Osteoblast (primary cell): ENCODE measurements at regions not wholly inside any gene's neighbourhood (a gene's known extent, or its start where the extent isn't known, plus 50 kb on each side); places are given as distances from the start of the nearest gene placed in this dataset.

ENCODE experiments used
- DNase-seq: peaks from one replicate; pipeline ENCODE4 v3.0.0; 2011; ENCODE audit warnings: low spot score, mixed read lengths; ENCODE audit not compliant: insufficient read length; ENCODE audit errors: missing footprints
- H2AFZ ChIP-seq: 2 replicates; pipeline ENCODE4 v1.6.0; 2011; ENCODE audit warnings: mild to moderate bottlenecking, low read length
- H3K27ac ChIP-seq: 2 replicates; pipeline ENCODE4 v1.5.1; 2011; ENCODE audit warnings: mild to moderate bottlenecking, low read depth, low read length, moderate library complexity
- H3K27me3 ChIP-seq: 2 replicates; pipeline ENCODE4 v1.6.0; 2012; ENCODE audit warnings: mild to moderate bottlenecking, control low read depth, inconsistent platforms, low read length, moderate library complexity; ENCODE audit not compliant: insufficient read depth
- H3K36me3 ChIP-seq: 2 replicates; pipeline ENCODE4 v1.5.1; 2011; ENCODE audit warnings: mild to moderate bottlenecking, low read length, control low read depth, moderate library complexity; ENCODE audit not compliant: insufficient read depth
- H3K4me1 ChIP-seq: 2 replicates; pipeline ENCODE4 v1.5.1; 2011; ENCODE audit warnings: mild to moderate bottlenecking, low read length, control low read depth, moderate library complexity; ENCODE audit not compliant: insufficient read depth
- H3K4me2 ChIP-seq: 2 replicates; pipeline ENCODE4 v1.6.0; 2011; ENCODE audit warnings: mild to moderate bottlenecking, low read length; ENCODE audit not compliant: insufficient read depth
- H3K4me3 ChIP-seq: fragments of 200-600 bp; sonication (generic); 3 replicates; pipeline ENCODE4 v1.5.1; 2012; ENCODE audit warnings: mild to moderate bottlenecking, low read length, inconsistent platforms; ENCODE audit not compliant: insufficient read depth
- H3K79me2 ChIP-seq: 2 replicates; pipeline ENCODE4 v1.6.0; 2012; ENCODE audit warnings: mild to moderate bottlenecking, low read length, control low read depth, inconsistent platforms; ENCODE audit not compliant: insufficient read depth
- H3K9me3 ChIP-seq: 2 replicates; pipeline ENCODE4 v1.5.1; 2011; ENCODE audit warnings: low read depth, low read length, control low read depth
- H4K20me1 ChIP-seq: 2 replicates; pipeline ENCODE4 v1.6.0; 2012; ENCODE audit warnings: mild to moderate bottlenecking, low read length, control low read depth; ENCODE audit not compliant: insufficient read depth
- TF ChIP-seq, protein P1 (sequence below): IDR thresholded peaks from 2 replicates; pipeline ENCODE4 v1.5.1; 2011; ENCODE audit warnings: mild to moderate bottlenecking, low read depth, low read length, moderate library complexity; ENCODE audit errors: extremely low read depth

DNA sequence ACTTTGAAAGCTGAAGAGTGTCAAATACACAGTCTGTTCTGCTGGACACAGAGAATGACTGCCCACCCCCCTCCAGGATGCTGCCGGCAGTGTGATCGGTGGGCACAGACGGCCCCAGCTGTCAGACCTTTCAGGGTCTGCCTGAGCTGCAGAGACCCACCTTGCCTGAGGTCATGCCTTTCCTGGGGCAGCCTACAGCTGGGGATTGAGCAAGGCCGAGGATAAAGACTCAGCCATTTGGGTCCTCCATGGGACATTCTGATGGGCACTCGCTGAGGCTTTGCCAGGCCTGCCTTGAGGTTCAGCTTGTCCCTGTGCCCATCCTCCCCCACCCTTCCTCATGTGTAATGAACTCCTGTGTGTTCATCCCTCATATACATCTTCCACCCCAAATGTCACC is 102.3 kb upstream of the SMAD3 start:
- Histone ChIP-seq H4K20me1 (no peaks in the 10 kb centered on the region), H3K4me2 (no peak overlapping the region), H3K36me3 (no peaks in the 10 kb centered on the region), H3K79me2 (no peaks in the 10 kb centered on the region), H3K4me1 (no peaks in the 10 kb centered on the region), H3K27ac (no peak overlapping the region), H3K4me3 (no peak overlapping the region), H2AFZ (no peak overlapping the region), H3K27me3 (no peaks in the 10 kb centered on the region), H3K9me3 (no peaks in the 10 kb centered on the region)
- DNase-seq, result peak; percentile 21
- TF ChIP-seq, protein P1, sequence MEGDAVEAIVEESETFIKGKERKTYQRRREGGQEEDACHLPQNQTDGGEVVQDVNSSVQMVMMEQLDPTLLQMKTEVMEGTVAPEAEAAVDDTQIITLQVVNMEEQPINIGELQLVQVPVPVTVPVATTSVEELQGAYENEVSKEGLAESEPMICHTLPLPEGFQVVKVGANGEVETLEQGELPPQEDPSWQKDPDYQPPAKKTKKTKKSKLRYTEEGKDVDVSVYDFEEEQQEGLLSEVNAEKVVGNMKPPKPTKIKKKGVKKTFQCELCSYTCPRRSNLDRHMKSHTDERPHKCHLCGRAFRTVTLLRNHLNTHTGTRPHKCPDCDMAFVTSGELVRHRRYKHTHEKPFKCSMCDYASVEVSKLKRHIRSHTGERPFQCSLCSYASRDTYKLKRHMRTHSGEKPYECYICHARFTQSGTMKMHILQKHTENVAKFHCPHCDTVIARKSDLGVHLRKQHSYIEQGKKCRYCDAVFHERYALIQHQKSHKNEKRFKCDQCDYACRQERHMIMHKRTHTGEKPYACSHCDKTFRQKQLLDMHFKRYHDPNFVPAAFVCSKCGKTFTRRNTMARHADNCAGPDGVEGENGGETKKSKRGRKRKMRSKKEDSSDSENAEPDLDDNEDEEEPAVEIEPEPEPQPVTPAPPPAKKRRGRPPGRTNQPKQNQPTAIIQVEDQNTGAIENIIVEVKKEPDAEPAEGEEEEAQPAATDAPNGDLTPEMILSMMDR, result no peak

DNA sequence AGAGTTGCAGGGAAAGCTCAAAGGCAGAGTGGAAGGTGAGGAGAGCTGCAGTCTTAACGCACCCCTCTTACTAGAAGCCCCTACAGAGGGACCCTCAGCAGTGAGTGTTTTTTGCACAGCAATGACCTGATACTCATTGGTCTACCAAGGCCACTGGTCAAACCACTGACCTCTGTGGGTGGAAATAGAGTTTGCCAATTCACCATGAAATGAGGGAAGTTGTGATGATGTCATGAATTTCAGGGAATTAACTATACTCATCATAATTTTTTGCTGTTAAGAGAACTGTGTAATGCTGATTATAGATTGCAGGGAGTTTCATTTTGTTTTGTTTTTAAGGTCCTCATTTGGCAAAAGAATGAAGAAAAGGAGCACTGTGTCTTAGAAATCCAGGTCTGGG is 101.7 kb upstream of the SMAD3 start:
- Histone ChIP-seq H4K20me1 (no peaks in the 10 kb centered on the region), H3K27ac (no peak overlapping the region), H3K4me2 (no peak overlapping the region), H2AFZ (no peak overlapping the region), H3K9me3 (no peaks in the 10 kb centered on the region), H3K27me3 (no peaks in the 10 kb centered on the region), H3K79me2 (no peaks in the 10 kb centered on the region), H3K36me3 (no peaks in the 10 kb centered on the region), H3K4me1 (no peaks in the 10 kb centered on the region), H3K4me3 (no peak overlapping the region)
- TF ChIP-seq, protein P1, result no peak
- peak; percentile 55 for DNase-seq

DNA sequence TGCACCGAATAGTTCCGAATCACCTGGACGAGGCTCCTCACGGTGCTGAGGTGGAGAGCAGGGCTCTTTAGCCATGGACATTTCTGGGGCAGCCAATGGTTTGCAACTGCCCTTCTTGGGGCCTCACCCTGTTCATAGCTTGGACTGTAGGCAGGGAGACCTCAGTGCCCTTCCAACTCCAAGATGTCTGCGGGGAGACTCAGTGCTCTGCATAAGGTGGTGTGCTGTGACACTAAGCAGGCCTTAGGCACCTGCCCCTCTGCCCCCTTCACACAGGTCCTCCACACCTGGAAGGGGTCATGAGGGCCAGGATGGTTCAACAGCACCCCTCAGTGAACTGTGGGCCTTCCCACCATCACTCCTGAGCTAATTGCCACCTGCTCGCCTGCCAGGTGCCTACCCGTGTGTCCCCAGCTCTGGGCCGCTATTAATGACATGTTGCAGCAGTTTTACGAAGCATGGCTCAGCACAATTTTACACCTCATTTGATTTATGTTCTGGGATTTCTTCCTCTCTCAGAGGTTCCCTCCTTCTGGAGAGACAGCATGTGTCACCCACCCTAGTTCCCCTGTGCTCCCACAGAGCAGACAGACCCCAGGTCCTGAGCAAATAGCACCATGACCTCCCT is 101.2 kb upstream of the SMAD3 start:
- Histone ChIP-seq H3K9me3 (no peaks in the 10 kb centered on the region), H3K27ac (no peak overlapping the region), H2AFZ (no peak overlapping the region), H3K27me3 (no peaks in the 10 kb centered on the region), H3K4me2 (no peak overlapping the region), H3K79me2 (no peaks in the 10 kb centered on the region), H3K4me1 (no peaks in the 10 kb centered on the region), H3K36me3 (no peaks in the 10 kb centered on the region), H4K20me1 (no peaks in the 10 kb centered on the region), H3K4me3 (no peak overlapping the region)
- TF ChIP-seq, protein P1, result no peak
- no peak for DNase-seq

DNA sequence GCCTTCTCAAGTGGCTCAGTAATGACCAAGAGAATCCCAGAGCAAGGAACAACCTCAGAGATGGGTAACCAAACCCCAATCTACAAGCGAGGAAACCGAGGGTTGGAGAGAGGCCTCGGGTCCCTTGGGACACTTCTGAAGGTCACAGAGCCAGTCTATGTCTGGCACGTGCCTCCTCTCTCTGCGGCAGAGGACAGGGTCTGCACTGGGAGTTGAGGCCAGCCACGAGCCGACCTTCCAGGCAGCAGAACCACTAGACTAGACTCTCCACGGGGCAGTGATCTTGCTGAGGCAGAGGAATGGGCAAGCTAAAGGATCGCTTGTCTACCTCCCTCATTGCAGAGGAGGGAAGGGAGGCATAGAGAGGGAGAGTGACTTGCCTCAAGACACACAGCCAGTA is 100.6 kb upstream of the SMAD3 start:
- Histone ChIP-seq H3K4me2 (no peak overlapping the region), H2AFZ (no peak overlapping the region), H3K4me3 (no peak overlapping the region), H3K27ac (no peak overlapping the region), H3K79me2 (no peaks in the 10 kb centered on the region), H3K9me3 (no peaks in the 10 kb centered on the region), H3K4me1 (no peaks in the 10 kb centered on the region), H4K20me1 (no peaks in the 10 kb centered on the region), H3K27me3 (no peaks in the 10 kb centered on the region), H3K36me3 (no peaks in the 10 kb centered on the region)
- DNase-seq, result no peak
- TF ChIP-seq, protein P1, result no peak
